Hepatocyte (in vitro differentiated cells): ENCODE measurements at regions not wholly inside any gene's neighbourhood (a gene's known extent, or its start where the extent isn't known, plus 50 kb on each side); places are given as distances from the start of the nearest gene placed in this dataset.

Experiments
- DNase-seq: peaks from one replicate; pipeline ENCODE4 v3.0.0-alpha.2; 2016; ENCODE audit warnings: low spot score
- H2AFZ ChIP-seq: fragments of 200-600 bp; sonication (generic); 2 replicates; pipeline ENCODE4 v1.6.0; 2016; ENCODE audit warnings: antibody characterized with exemption, mild to moderate bottlenecking
- H3K27ac ChIP-seq: fragments of 200-600 bp; sonication (generic); 2 replicates; pipeline ENCODE4 v1.5.1; 2016; ENCODE audit warnings: mild to moderate bottlenecking
- H3K27me3 ChIP-seq: fragments of 200-600 bp; sonication (generic); 2 replicates; pipeline ENCODE4 v1.6.1; 2016
- H3K36me3 ChIP-seq: fragments of 200-600 bp; sonication (generic); replicated peaks from 2 replicates; pipeline ENCODE4 v1.5.1; 2016; ENCODE audit warnings: low read depth; ENCODE audit not compliant: insufficient read depth
- H3K4me1 ChIP-seq: fragments of 200-600 bp; sonication (generic); 2 replicates; pipeline ENCODE4 v1.5.1; 2016; ENCODE audit warnings: mild to moderate bottlenecking, moderate library complexity; ENCODE audit not compliant: insufficient read depth
- H3K4me2 ChIP-seq: fragments of 200-600 bp; sonication (generic); 2 replicates; pipeline ENCODE4 v1.6.0; 2016
- H3K4me3 ChIP-seq: fragments of 200-600 bp; sonication (generic); 2 replicates; pipeline ENCODE4 v1.5.1; 2016; ENCODE audit warnings: mild to moderate bottlenecking
- H3K79me2 ChIP-seq: fragments of 200-600 bp; sonication (generic); 2 replicates; pipeline ENCODE4 v1.6.0; 2017; ENCODE audit warnings: mild to moderate bottlenecking
- H3K9me2 ChIP-seq: fragments of 200-600 bp; sonication (generic); replicated peaks from 2 replicates; pipeline ENCODE4 v1.6.0; 2017; ENCODE audit warnings: mild to moderate bottlenecking; ENCODE audit not compliant: insufficient read depth
- H3K9me3 ChIP-seq: fragments of 200-600 bp; sonication (generic); 2 replicates; pipeline ENCODE4 v1.5.1; 2016; ENCODE audit warnings: low read depth, mild to moderate bottlenecking
- H4K20me1 ChIP-seq: fragments of 200-600 bp; sonication (generic); 2 replicates; pipeline ENCODE4 v1.6.0; 2016; ENCODE audit warnings: mild to moderate bottlenecking; ENCODE audit not compliant: insufficient read depth, poor library complexity, severe bottlenecking
- CTCF ChIP-seq: fragments of 200-600 bp; sonication (generic); IDR thresholded peaks from 2 replicates; pipeline ENCODE4 v1.5.1; 2016; ENCODE audit warnings: antibody characterized with exemption, mild to moderate bottlenecking; ENCODE audit not compliant: poor library complexity
- EZH2 ChIP-seq: fragments of 200-600 bp; sonication (generic); IDR thresholded peaks from 2 replicates; pipeline ENCODE4 v1.6.1; 2016; ENCODE audit warnings: antibody characterized with exemption, mild to moderate bottlenecking, borderline replicate concordance
- EZH2phosphoT487 ChIP-seq: fragments of 200-600 bp; sonication (generic); IDR thresholded peaks from one replicate; pipeline ENCODE4 v1.6.1; 2018; ENCODE audit warnings: antibody characterized with exemption, mild to moderate bottlenecking, low read depth, moderate library complexity; ENCODE audit not compliant: unreplicated experiment, severe bottlenecking
- WGBS: methylation state at CpG from one replicate; pipeline ENCODE4 v1.1.6; 2016; ENCODE audit warnings: low lambda C conversion rate; ENCODE audit errors: missing lambda C conversion rate; 5-methylcytosine and 5-hydroxymethylcytosine counted together

GRCh38 chr1:221439008-221439746 lies 302.7 kb downstream of the DUSP10 start:
- no peaks in the 10 kb centered on the region for H4K20me1 ChIP-seq
- H3K79me2 ChIP-seq, result no peaks in the 10 kb centered on the region
- no peaks in the 10 kb centered on the region for H3K36me3 ChIP-seq
- peak overlapping the region; percentile 64 for H3K27ac ChIP-seq
- peak; percentile 56 for DNase-seq
- H2AFZ ChIP-seq, result no peak overlapping the region
- H3K9me2 ChIP-seq, result no peaks in the 10 kb centered on the region
- H3K9me3 ChIP-seq, result no peaks in the 10 kb centered on the region
- H3K4me1 ChIP-seq, result peaks cover 5% of the 10 kb centered on the region
- no peak overlapping the region for H3K4me2 ChIP-seq
- no peak for TF ChIP-seq EZH2phosphoT487
- TF ChIP-seq CTCF, result no peak
- no peak for TF ChIP-seq EZH2
- 78% methylated on average over 4 of the region's 4 CpGs for WGBS
- no peak overlapping the region for H3K4me3 ChIP-seq
- no peaks in the 10 kb centered on the region for H3K27me3 ChIP-seq

- H2AFZ ChIP-seq, result no peak overlapping the region
- peak overlapping the region; percentile 25 for H3K4me2 ChIP-seq
- H3K27ac ChIP-seq, result peak overlapping the region; percentile 70
Measured at GRCh38 chr1:221439747-221440501, 302.0 kb downstream of the DUSP10 start.

GRCh38 chr1:221440658-221441057 lies 301.2 kb downstream of the DUSP10 start:
- Histone ChIP-seq H3K79me2 (no peaks in the 10 kb centered on the region), H3K36me3 (no peaks in the 10 kb centered on the region), H4K20me1 (no peaks in the 10 kb centered on the region), H3K9me2 (no peaks in the 10 kb centered on the region), H2AFZ (no peak overlapping the region), H3K27ac (peak overlapping the region; percentile 70), H3K27me3 (no peaks in the 10 kb centered on the region), H3K9me3 (no peaks in the 10 kb centered on the region), H3K4me3 (no peak overlapping the region), H3K4me2 (peak overlapping the region; percentile 25), H3K4me1 (peaks cover 5% of the 10 kb centered on the region)
- 45% methylated on average over 5 of the region's 5 CpGs for WGBS
- TF ChIP-seq EZH2, result no peak
- no peak for TF ChIP-seq EZH2phosphoT487
- TF ChIP-seq CTCF, result no peak
- peak; percentile 33 for DNase-seq

More at GRCh38 chr1:221439747-221440501, 302.0 kb downstream of the DUSP10 start:
- TF ChIP-seq EZH2 (no peak), EZH2phosphoT487 (no peak), CTCF (no peak)
- Histone ChIP-seq H4K20me1 (no peaks in the 10 kb centered on the region), H3K9me2 (no peaks in the 10 kb centered on the region), H3K36me3 (no peaks in the 10 kb centered on the region), H3K9me3 (no peaks in the 10 kb centered on the region), H3K27me3 (no peaks in the 10 kb centered on the region), H3K79me2 (no peaks in the 10 kb centered on the region), H3K4me1 (peaks cover 5% of the 10 kb centered on the region), H3K4me3 (no peak overlapping the region)
- WGBS, result 57% methylated on average over 4 of the region's 4 CpGs
- peak; percentile 56 for DNase-seq
